ENCODE measurements at regions not wholly inside any gene's neighbourhood (a gene's known extent, or its start where the extent isn't known, plus 50 kb on each side); places are given as distances from the start of the nearest gene placed in this dataset.
A peak's percentile ranks its signal among the peaks of the same experiment; 100 is the strongest.

- H3K79me2 ChIP-seq (ENCODE audit: low read depth) = 0 out of 2 replicates have a peak, but pooled peaks cover 7% of the 10 kb centered on the region
- BruUV-seq (replicated peaks) = no TSS peak
- no peaks in the 10 kb centered on the region for H3K9me2 ChIP-seq (ENCODE audit: insufficient read depth)
- no peak overlapping the region for H3K4me2 ChIP-seq
- peaks cover 6% of the 10 kb centered on the region; the same call in 1 of the 2 replicates for H3F3A ChIP-seq (ENCODE audit: insufficient read depth, low read depth)
- POLR2A ChIA-PET (ENCODE audit: unreplicated experiment) = no interaction called here
- H3K27me3 ChIP-seq (ENCODE audit: insufficient read depth, low read depth) = no peaks in the 10 kb centered on the region
- no peak for TF ChIP-seq EZH2 (IDR thresholded peaks at IDR 0.05; ENCODE audit: low read depth)
- TF ChIP-seq CTCF (conservative IDR thresholded peaks at IDR 0.05) = no peak
- intact Hi-C loops (cut with micrococcal nuclease; ENCODE audit: unreplicated experiment) = no loop called here
- no peak overlapping the region for H2AFZ ChIP-seq
- H3K9me3 ChIP-seq (ENCODE audit: insufficient read depth, low read depth) = no peaks in the 10 kb centered on the region
- H3K27ac ChIP-seq = no peak overlapping the region
- no peak for DNase-seq
- no peaks in the 10 kb centered on the region; the same call in 1 of the 2 replicates for H4K20me1 ChIP-seq (ENCODE audit: insufficient read depth)
- peaks cover 31% of the 10 kb centered on the region for H3K4me1 ChIP-seq (replicated peaks; ENCODE audit: insufficient read depth)
- no peaks in the 10 kb centered on the region for H3K36me3 ChIP-seq (ENCODE audit: low read depth)
- no peak overlapping the region for H3K4me3 ChIP-seq
- CTCF ChIA-PET = no interaction called here
Measured at GRCh38 chr1:201754353-201754752, 74.6 kb upstream of the IPO9 start.

GRCh38 chr1:201755200-201755599 is 73.8 kb upstream of the IPO9 start:
- Histone ChIP-seq H3K27me3 (ENCODE audit: insufficient read depth, low read depth) (no peaks in the 10 kb centered on the region), H2AFZ (no peak overlapping the region), H3K36me3 (ENCODE audit: low read depth) (no peaks in the 10 kb centered on the region), H3K79me2 (ENCODE audit: low read depth) (0 out of 2 replicates have a peak, but pooled peaks cover 3% of the 10 kb centered on the region), H3K9me3 (ENCODE audit: insufficient read depth, low read depth) (no peaks in the 10 kb centered on the region), H3F3A (ENCODE audit: insufficient read depth, low read depth) (peaks cover 6% of the 10 kb centered on the region; the same call in 1 of the 2 replicates), H3K4me1 (replicated peaks; ENCODE audit: insufficient read depth) (peaks cover 22% of the 10 kb centered on the region), H3K27ac (no peak overlapping the region), H3K9me2 (ENCODE audit: insufficient read depth) (no peaks in the 10 kb centered on the region), H4K20me1 (ENCODE audit: insufficient read depth) (no peaks in the 10 kb centered on the region), H3K4me2 (no peak overlapping the region), H3K4me3 (no peak overlapping the region)
- no TSS peak for BruUV-seq (replicated peaks)
- no peak for DNase-seq
- intact Hi-C loops (cut with micrococcal nuclease; ENCODE audit: unreplicated experiment) = no loop called here
- ChIA-PET CTCF (interaction anchor here (0.6 kb wide), 1 partner anchor 1720 kb away, joined by 10 read pairs; no protein-coding TSS in a partner anchor), POLR2A (ENCODE audit: unreplicated experiment) (interaction anchor here (0.8 kb wide), 1 partner anchor 32 kb away, joined by 9 read pairs; no protein-coding TSS in a partner anchor)
- TF ChIP-seq CTCF (conservative IDR thresholded peaks at IDR 0.05) = no peak
- TF ChIP-seq EZH2 (IDR thresholded peaks at IDR 0.05; ENCODE audit: low read depth) = no peak

GRCh38 chr1:201756406-201756805 is 72.6 kb upstream of the IPO9 start:
- Histone ChIP-seq H3K36me3 (ENCODE audit: low read depth) (no peaks in the 10 kb centered on the region), H3K9me3 (ENCODE audit: insufficient read depth, low read depth) (no peaks in the 10 kb centered on the region), H3K4me3 (no peak overlapping the region), H4K20me1 (ENCODE audit: insufficient read depth) (no peaks in the 10 kb centered on the region), H2AFZ (no peak overlapping the region), H3K4me2 (peak overlapping the region; percentile 11; the same call in 1 of the 2 replicates), H3K4me1 (replicated peaks; ENCODE audit: insufficient read depth) (peaks cover 10% of the 10 kb centered on the region), H3K79me2 (ENCODE audit: low read depth) (0 out of 2 replicates have a peak, but pooled peaks cover 3% of the 10 kb centered on the region), H3K27me3 (ENCODE audit: insufficient read depth, low read depth) (no peaks in the 10 kb centered on the region), H3K27ac (peak overlapping the region; percentile 26; the same call in 1 of the 2 replicates), H3K9me2 (ENCODE audit: insufficient read depth) (no peaks in the 10 kb centered on the region), H3F3A (ENCODE audit: insufficient read depth, low read depth) (peaks cover 7% of the 10 kb centered on the region; the same call in 1 of the 2 replicates)
- no peak for DNase-seq
- BruUV-seq (replicated peaks) = no TSS peak
- TF ChIP-seq CTCF (conservative IDR thresholded peaks at IDR 0.05) (no peak), EZH2 (IDR thresholded peaks at IDR 0.05; ENCODE audit: low read depth) (no peak)
- intact Hi-C loops (cut with micrococcal nuclease; ENCODE audit: unreplicated experiment) = no loop called here
- ChIA-PET POLR2A (ENCODE audit: unreplicated experiment) (no interaction called here), CTCF (interaction anchor here (0.5 kb wide), 1 partner anchor 22 kb away, joined by 5 read pairs; no protein-coding TSS in a partner anchor)
